Gastroesophageal sphincter (tissue), 3 donors: ENCODE measurements at regions not wholly inside any gene's neighbourhood (a gene's known extent, or its start where the extent isn't known, plus 50 kb on each side); places are given as distances from the start of the nearest gene placed in this dataset.

ENCODE experiments used
- EP300 ChIP-seq: sonication (generic); formaldehyde crosslinking; IDR thresholded peaks from one replicate; pipeline ENCODE4 v1.6.1; 2017; ENCODE audit warnings: antibody characterized with exemption, mild to moderate bottlenecking
- POLR2AphosphoS5 ChIP-seq: sonication (generic); formaldehyde crosslinking; IDR thresholded peaks from one replicate; pipeline ENCODE4 v1.6.1; 2017; ENCODE audit warnings: antibody characterized with exemption
- TF ChIP-seq, protein P1 (sequence below), 4 experiments: fragments of 200-600 bp in 2 of 4; fragments of 450-650 bp in 2 of 4; sonication (generic) in 1 of 4; IDR thresholded peaks; one replicate each; pipeline ENCODE4 v1.5.1; 2017 to 2019; ENCODE audit warnings: antibody characterized with exemption in 4 of 4, mild to moderate bottlenecking in 2 of 4, moderate library complexity in 2 of 4

GRCh38 chr5:17966640-17967402, 332.6 kb downstream of the TAF11L14 start:
- TF ChIP-seq, protein P1, sequence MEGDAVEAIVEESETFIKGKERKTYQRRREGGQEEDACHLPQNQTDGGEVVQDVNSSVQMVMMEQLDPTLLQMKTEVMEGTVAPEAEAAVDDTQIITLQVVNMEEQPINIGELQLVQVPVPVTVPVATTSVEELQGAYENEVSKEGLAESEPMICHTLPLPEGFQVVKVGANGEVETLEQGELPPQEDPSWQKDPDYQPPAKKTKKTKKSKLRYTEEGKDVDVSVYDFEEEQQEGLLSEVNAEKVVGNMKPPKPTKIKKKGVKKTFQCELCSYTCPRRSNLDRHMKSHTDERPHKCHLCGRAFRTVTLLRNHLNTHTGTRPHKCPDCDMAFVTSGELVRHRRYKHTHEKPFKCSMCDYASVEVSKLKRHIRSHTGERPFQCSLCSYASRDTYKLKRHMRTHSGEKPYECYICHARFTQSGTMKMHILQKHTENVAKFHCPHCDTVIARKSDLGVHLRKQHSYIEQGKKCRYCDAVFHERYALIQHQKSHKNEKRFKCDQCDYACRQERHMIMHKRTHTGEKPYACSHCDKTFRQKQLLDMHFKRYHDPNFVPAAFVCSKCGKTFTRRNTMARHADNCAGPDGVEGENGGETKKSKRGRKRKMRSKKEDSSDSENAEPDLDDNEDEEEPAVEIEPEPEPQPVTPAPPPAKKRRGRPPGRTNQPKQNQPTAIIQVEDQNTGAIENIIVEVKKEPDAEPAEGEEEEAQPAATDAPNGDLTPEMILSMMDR (IDR thresholded peaks at IDR 0.05): no peak
- no peak for TF ChIP-seq POLR2AphosphoS5
- TF ChIP-seq EP300: no peak
